Body of pancreas (tissue), 4 donors: ENCODE measurements at regions not wholly inside any gene's neighbourhood (a gene's known extent, or its start where the extent isn't known, plus 50 kb on each side); places are given as distances from the start of the nearest gene placed in this dataset.
"Not testable (repeated sequence)": the region's sequence is repeated elsewhere in the genome, so short reads cannot be mapped to it uniquely, and the experiment has no call there.

ENCODE experiments used
- ATAC-seq: fragments of 150-250 bp; one replicate; pipeline ENCODE4 v1.9.1; 2016
- DNase-seq, 4 donors: peaks; one replicate each; pipeline ENCODE4 v3.0.0-alpha.2; 2019
- H3K27ac ChIP-seq, 4 donors: fragments of 200-600 bp; sonication (generic); 1 replicate in 3 of 4; 2 replicates in 1 of 4; pipeline versions ENCODE4 v1.5.1 to v1.6.1; 2016 to 2019; ENCODE audit warnings: mild to moderate bottlenecking in 1 of 4, mixed read lengths in 1 of 4, moderate library complexity in 1 of 4
- H3K27me3 ChIP-seq, 2 donors: fragments of 200-600 bp; sonication (generic); one replicate each; pipeline ENCODE4 v1.6.0; 2016; ENCODE audit warnings: mild to moderate bottlenecking in 1 of 2
- H3K36me3 ChIP-seq, 2 donors: fragments of 200-600 bp; sonication (generic); replicated peaks in 1 of 2; 2 replicates each; pipeline ENCODE4 v1.5.1; 2016; ENCODE audit warnings: low read depth in 2 of 2; ENCODE audit not compliant: insufficient read depth in 1 of 2
- H3K4me1 ChIP-seq: fragments of 200-600 bp; sonication (generic); one replicate; pipeline ENCODE4 v1.6.0; 2016
- H3K4me3 ChIP-seq, 2 donors: fragments of 200-600 bp; sonication (generic); 1 replicate in 1 of 2; 2 replicates in 1 of 2; pipeline ENCODE4 v1.5.1; 2016 to 2019
- H3K9me3 ChIP-seq, 3 donors: fragments of 200-600 bp; sonication (generic); 1 replicate in 2 of 3; 2 replicates in 1 of 3; pipeline ENCODE4 v1.5.1; 2016
- POLR2A ChIP-seq, 3 donors: fragments of 450-650 bp; IDR thresholded peaks; one replicate each; pipeline ENCODE4 v1.6.1; 2016; ENCODE audit warnings: antibody characterized with exemption in 3 of 3, mild to moderate bottlenecking in 2 of 3
- WGBS, 2 donors: methylation state at CpG; one replicate each; pipeline ENCODE4 v1.1.5; 2017; 5-methylcytosine and 5-hydroxymethylcytosine counted together
- intact Hi-C: fragments of 100-400 bp; cut with DNase I; formaldehyde crosslinking; loops from one replicate; pipeline ENCODE4 v1.15.1; 2023
- TF ChIP-seq, protein P1 (sequence below), 7 experiments: fragments of 450-650 bp in 4 of 7; fragments of 200-600 bp in 3 of 7; sonication (generic) in 3 of 7; IDR thresholded peaks; one replicate each; pipeline ENCODE4 v1.5.1; 2016 to 2019; ENCODE audit warnings: antibody characterized with exemption in 7 of 7

DNA sequence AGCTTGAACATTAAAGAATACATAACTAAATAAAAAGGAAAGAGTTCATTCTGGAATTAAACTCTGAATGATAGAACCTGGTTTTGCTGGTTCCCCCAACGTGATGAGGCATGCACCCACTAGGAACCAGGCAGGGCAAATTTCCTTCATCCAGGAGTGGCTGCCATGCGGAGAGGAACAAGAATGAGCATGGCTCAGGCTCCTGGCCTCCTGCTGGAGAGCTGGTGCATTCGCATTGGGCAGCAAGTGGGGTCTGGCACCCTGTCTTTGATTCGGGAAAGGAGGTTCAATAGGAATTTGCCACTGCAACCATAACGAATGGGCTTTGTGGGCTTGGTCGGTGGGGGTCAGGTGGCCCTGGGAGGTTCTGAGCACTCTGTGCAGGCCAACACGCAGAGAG, 169.8 kb upstream of the TENM4 start:
- Histone ChIP-seq H3K4me1 (no peaks in the 10 kb centered on the region), H3K27me3 (no peaks in the 10 kb centered on the region), H3K36me3 (no peaks in the 10 kb centered on the region), H3K9me3 (no peaks in the 10 kb centered on the region), H3K4me3 (no peak overlapping the region), H3K27ac (no peak overlapping the region)
- intact Hi-C loops, result no loop called here
- TF ChIP-seq POLR2A (IDR thresholded peaks at IDR 0.05), result no peak
- TF ChIP-seq, protein P1, sequence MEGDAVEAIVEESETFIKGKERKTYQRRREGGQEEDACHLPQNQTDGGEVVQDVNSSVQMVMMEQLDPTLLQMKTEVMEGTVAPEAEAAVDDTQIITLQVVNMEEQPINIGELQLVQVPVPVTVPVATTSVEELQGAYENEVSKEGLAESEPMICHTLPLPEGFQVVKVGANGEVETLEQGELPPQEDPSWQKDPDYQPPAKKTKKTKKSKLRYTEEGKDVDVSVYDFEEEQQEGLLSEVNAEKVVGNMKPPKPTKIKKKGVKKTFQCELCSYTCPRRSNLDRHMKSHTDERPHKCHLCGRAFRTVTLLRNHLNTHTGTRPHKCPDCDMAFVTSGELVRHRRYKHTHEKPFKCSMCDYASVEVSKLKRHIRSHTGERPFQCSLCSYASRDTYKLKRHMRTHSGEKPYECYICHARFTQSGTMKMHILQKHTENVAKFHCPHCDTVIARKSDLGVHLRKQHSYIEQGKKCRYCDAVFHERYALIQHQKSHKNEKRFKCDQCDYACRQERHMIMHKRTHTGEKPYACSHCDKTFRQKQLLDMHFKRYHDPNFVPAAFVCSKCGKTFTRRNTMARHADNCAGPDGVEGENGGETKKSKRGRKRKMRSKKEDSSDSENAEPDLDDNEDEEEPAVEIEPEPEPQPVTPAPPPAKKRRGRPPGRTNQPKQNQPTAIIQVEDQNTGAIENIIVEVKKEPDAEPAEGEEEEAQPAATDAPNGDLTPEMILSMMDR (IDR thresholded peaks at IDR 0.05), result no peak
- ATAC-seq (no peak), DNase-seq (no peak)
- 69 to 70% methylated on average over 7 of the region's 7 CpGs for WGBS, 2 donors

DNA sequence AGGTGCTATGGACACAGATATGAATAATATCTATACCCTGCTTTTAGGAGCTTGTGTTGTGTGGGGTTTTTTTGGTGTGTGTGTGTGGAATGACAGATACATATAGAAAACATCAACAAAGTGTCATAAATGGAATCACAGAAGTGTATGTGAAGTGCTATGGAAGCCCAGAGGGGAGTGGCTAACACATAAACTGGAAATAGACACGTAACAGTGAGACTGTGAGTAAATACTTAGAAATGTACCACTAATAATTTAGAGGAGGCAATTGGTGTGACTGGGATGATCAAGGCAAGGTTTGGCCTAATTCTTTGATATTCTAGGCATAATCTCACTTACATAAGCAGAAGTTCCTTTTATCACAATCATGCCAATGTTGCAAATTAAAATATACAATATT, 169.3 kb upstream of the TENM4 start:
- intact Hi-C loops, result no loop called here
- TF ChIP-seq, protein P1 (IDR thresholded peaks at IDR 0.05), result no peak
- no peak for TF ChIP-seq POLR2A (IDR thresholded peaks at IDR 0.05)
- no peak for ATAC-seq
- Histone ChIP-seq H3K27ac (no peak overlapping the region), H3K27me3 (no peaks in the 10 kb centered on the region), H3K4me1 (no peaks in the 10 kb centered on the region), H3K9me3 (no peaks in the 10 kb centered on the region), H3K36me3 (no peaks in the 10 kb centered on the region), H3K4me3 (no peak overlapping the region)
- DNase-seq, result no peak
- 44 to 54% methylated on average over 1 of the region's 1 CpG for WGBS, 2 donors

GRCh38 chr11:79609511-79609910, 168.7 kb upstream of the TENM4 start:
- no peak for TF ChIP-seq POLR2A (IDR thresholded peaks at IDR 0.05)
- TF ChIP-seq, protein P1 (IDR thresholded peaks at IDR 0.05), result no peak
- H3K9me3 ChIP-seq, result no peaks in the 10 kb centered on the region
- H3K4me3 ChIP-seq, result no peak overlapping the region
- H3K27ac ChIP-seq, result no peak overlapping the region
- H3K27me3 ChIP-seq, result no peaks in the 10 kb centered on the region
- no peak for DNase-seq
- ATAC-seq, result no peak
- WGBS, 2 donors, result 41 to 69% methylated on average over 2 of the region's 2 CpGs
- intact Hi-C loops, result no loop called here
- no peaks in the 10 kb centered on the region for H3K36me3 ChIP-seq
- no peaks in the 10 kb centered on the region for H3K4me1 ChIP-seq

- not testable (repeated sequence) for ATAC-seq
These were observed 165.6 kb upstream of the TENM4 start for GRCh38 chr11:79606461-79606860.

DNA sequence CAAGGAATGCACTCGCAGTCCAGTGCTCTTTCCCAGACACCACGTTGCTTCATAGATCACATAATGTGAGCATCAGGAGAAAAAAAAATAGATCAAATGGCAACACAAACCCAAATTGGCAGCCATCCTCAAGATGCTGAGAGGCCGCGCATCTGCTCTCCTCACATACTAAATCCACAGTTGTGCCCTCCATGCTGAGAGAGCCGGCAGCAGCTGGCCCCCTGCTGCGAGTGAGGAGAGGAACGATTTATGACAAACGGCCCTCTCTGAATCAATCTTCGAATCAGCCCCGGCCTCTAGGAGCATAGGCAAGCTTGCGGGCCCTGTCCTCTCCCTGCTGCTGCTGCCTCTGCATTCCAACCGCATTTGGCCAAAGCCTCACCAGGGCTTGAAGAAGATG, 159.9 kb upstream of the TENM4 start:
- Histone ChIP-seq H3K27ac (no peak overlapping the region), H3K27me3 (no peaks in the 10 kb centered on the region), H3K9me3 (no peaks in the 10 kb centered on the region), H3K4me3 (no peak overlapping the region), H3K4me1 (no peaks in the 10 kb centered on the region), H3K36me3 (no peaks in the 10 kb centered on the region)
- no peak for TF ChIP-seq POLR2A (IDR thresholded peaks at IDR 0.05)
- TF ChIP-seq, protein P1 (IDR thresholded peaks at IDR 0.05), result no peak
- DNase-seq (no peak), ATAC-seq (no peak)
- intact Hi-C loops, result no loop called here
- WGBS, 2 donors, result 52 to 59% methylated on average over 10 to 12 of the region's 12 CpGs

More at GRCh38 chr11:79606461-79606860, 165.6 kb upstream of the TENM4 start:
- WGBS, 2 donors, result 57 to 64% methylated on average over 3 of the region's 3 CpGs
- intact Hi-C loops, H3K36me3 ChIP-seq, H3K4me3 ChIP-seq, H3K4me1 ChIP-seq, H3K9me3 ChIP-seq, DNase-seq, H3K27me3 ChIP-seq, H3K27ac ChIP-seq: not testable (repeated sequence)
